ENCODE measurements at regions not wholly inside any gene's neighbourhood (a gene's known extent, or its start where the extent isn't known, plus 50 kb on each side); places are given as distances from the start of the nearest gene placed in this dataset.

DNA sequence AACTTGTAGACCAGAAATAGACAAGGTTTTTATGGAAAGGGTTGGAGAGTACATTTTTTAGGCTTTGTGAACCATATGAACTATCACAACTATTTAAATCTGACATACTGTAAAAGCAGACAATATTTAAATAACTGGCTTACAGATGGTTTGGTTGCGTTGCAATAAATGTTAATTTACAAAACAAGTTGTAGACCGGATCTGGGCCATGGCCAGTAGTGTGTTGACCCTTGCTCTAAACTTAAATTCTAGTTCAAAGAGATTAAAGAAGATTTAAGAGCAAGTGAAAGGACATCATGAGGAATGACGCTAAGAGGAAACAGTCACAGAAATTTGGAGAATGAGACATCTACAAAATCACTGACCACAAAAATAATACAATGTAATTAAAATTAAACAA lies 652.7 kb downstream of the DCDC2C start:
- TF ChIP-seq, protein P1, sequence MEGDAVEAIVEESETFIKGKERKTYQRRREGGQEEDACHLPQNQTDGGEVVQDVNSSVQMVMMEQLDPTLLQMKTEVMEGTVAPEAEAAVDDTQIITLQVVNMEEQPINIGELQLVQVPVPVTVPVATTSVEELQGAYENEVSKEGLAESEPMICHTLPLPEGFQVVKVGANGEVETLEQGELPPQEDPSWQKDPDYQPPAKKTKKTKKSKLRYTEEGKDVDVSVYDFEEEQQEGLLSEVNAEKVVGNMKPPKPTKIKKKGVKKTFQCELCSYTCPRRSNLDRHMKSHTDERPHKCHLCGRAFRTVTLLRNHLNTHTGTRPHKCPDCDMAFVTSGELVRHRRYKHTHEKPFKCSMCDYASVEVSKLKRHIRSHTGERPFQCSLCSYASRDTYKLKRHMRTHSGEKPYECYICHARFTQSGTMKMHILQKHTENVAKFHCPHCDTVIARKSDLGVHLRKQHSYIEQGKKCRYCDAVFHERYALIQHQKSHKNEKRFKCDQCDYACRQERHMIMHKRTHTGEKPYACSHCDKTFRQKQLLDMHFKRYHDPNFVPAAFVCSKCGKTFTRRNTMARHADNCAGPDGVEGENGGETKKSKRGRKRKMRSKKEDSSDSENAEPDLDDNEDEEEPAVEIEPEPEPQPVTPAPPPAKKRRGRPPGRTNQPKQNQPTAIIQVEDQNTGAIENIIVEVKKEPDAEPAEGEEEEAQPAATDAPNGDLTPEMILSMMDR (IDR thresholded peaks at IDR 0.05; ENCODE audit: insufficient read depth, low read depth, low read length, missing control alignments) = no peak
- H3K4me3 ChIP-seq (ENCODE audit: low read length) = no peak overlapping the region
- no peak for DNase-seq (ENCODE audit: low read depth)

DNA sequence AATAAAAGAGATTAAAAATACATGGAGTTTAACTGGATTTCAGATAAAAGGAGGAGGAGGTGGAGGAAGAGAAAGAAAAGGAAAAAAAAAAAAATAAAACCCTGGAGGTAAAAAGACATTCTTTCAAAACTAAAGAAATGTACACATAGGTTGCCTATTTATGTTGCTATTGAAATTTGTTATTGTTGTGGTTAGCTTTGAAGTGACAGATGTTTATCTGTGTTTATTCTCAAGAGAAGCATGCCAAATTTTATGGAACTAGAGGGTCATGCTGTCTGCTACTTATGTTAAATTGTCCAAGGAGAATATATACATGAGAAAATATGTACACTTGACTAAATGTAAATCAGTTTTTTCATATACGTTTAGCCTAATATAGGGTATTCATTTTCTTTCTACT lies 653.2 kb downstream of the DCDC2C start:
- TF ChIP-seq, protein P1 (IDR thresholded peaks at IDR 0.05; ENCODE audit: insufficient read depth, low read depth, low read length, missing control alignments) = no peak
- no peak for DNase-seq (ENCODE audit: low read depth)

DNA sequence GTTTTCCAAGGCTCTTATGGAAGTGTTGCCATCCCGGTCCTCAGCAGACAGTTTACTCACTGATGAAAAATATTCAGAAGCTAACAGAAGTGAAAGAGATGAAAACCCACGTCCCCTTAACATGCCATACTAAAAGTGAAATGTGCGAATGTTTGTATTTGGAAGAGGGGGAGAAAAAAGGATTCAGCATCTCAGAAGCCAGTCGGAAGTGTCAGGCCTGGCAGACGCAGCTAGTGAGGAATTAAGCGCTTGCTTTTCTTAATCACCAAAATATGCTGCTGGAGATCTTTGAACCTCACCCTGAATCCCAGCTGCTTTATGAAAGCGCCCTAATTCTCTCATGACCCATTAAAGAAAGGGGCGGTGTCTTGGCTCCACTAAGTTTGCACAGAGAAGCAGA lies 653.7 kb downstream of the DCDC2C start:
- TF ChIP-seq, protein P1 (IDR thresholded peaks at IDR 0.05; ENCODE audit: insufficient read depth, low read depth, low read length, missing control alignments) = no peak
- no peak overlapping the region for H3K4me3 ChIP-seq (ENCODE audit: low read length)
- DNase-seq (ENCODE audit: low read depth) = no peak

More for the DNA sequence above, 653.2 kb downstream of the DCDC2C start:
- H3K4me3 ChIP-seq (ENCODE audit: low read length) = no peak overlapping the region

DNA sequence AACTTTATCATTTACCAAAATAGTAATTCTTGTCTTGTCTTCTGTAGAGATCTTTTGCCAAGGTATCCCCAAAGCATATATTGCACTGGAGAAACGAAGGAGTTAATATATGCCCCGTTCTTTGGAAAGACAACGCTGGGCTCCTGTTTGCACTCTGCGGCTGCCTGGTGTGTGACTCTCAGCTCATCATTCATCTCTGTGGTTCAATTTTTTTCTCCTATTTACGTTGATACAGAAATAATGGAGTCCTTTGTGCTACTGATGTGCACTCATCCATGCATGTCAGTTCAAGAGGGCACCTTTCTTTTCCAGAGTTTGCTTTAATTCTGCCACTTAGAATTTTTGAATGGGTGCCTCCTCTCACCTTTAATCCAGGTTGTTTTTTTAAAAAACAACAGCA lies 655.5 kb downstream of the DCDC2C start:
- no peak overlapping the region for H3K4me3 ChIP-seq (ENCODE audit: low read length)
- no peak for DNase-seq (ENCODE audit: low read depth)
- TF ChIP-seq, protein P1 (IDR thresholded peaks at IDR 0.05; ENCODE audit: insufficient read depth, low read depth, low read length, missing control alignments) = no peak

DNA sequence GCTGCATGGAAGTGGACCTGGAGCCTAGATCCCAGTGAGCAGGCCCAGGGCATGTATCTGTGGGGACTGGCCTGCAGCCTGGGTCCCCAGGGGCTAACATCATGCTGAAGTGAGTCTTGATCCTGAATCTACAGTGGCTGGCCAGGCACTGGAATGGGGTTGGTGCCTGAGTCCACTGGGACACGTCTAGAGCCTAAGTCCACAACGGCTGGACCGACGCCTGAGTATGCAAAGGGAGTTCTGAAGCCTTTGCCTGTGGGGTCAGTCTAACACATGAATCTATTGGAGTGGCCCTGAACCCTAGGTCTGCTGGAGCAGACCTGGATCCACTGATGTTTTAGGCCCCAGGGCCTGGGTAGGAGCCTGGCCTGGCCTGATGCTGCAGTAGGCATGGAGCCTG lies 665.5 kb downstream of the DCDC2C start:
- TF ChIP-seq, protein P1 (IDR thresholded peaks at IDR 0.05; ENCODE audit: insufficient read depth, low read depth, low read length, missing control alignments) = no peak
- no peak overlapping the region for H3K4me3 ChIP-seq (ENCODE audit: low read length)
- DNase-seq (ENCODE audit: low read depth) = no peak

DNA sequence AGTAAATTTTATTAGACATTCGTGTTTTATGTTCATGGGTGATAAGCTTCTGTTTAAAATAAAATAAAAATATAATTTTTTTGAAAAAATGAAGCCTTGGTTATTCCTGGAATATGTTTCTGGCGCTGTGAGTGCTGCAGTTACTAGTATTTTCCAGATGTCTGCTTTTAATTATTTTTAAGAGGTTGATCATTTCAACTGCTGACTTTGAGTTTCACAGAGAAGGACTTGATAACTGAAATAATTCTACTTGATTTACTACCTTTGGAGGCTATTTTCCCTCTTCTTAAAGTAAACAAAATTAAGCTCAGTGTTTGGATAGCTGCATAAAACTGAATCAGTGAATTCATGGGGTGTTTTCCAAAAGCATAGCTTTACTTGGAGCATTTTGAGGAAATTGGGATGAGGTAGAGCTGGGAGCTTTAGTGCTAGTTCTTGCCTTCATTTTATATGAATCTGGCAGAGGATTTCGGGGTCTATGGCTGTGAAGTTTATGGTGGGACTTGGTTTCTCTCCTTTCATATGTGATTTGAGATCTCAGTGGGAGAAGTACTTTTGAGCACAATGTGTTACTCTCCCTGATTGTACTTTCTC lies 666.5 kb downstream of the DCDC2C start:
- TF ChIP-seq, protein P1 (IDR thresholded peaks at IDR 0.05; ENCODE audit: insufficient read depth, low read depth, low read length, missing control alignments) = no peak
- H3K4me3 ChIP-seq (ENCODE audit: low read length) = no peak overlapping the region
- no peak for DNase-seq (ENCODE audit: low read depth)

DNA sequence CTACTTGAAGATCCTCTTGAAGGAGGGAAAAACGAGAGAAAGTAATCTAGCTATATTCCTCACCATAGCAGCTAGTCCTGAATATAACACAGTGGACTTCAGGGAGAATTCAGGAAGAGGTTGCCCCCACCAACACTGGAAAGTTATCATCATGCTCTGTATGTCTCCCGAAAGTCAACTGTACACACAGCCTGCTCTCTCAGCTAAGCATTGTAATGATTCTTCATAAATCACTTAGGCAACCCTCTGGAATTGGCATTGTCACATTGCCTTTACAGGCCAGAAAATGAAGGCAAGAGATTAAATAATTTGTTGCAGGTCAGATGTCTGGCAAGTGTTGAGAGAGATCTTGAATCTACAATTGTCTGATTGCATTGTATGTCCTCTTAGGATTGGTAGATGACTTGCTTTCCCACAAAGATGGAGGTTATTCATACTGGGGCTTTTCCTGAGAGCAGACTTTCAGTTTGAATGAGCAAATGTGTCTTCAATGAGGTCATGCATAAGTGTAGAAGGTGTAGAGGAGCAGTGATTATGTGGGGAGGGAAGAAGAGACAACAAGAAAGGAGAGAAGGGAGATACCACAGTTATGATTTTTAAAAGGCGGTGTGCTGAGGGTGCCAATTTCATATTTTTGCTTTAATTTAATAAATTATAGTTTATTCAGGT lies 667.2 kb downstream of the DCDC2C start:
- H3K4me3 ChIP-seq (ENCODE audit: low read length) = no peak overlapping the region
- no peak for DNase-seq (ENCODE audit: low read depth)
- TF ChIP-seq, protein P1 (IDR thresholded peaks at IDR 0.05; ENCODE audit: insufficient read depth, low read depth, low read length, missing control alignments) = no peak

Measured in epithelial cell of esophagus (primary cell).